ENCODE measurements at regions not wholly inside any gene's neighbourhood (a gene's known extent, or its start where the extent isn't known, plus 50 kb on each side); places are given as distances from the start of the nearest gene placed in this dataset.
A peak's percentile ranks its signal among the peaks of the same experiment; 100 is the strongest.

- TF ChIP-seq SPI1 (IDR thresholded peaks at IDR 0.05; ENCODE audit: borderline replicate concordance, low read depth) = no peak
- TF ChIP-seq REST (IDR thresholded peaks at IDR 0.05; ENCODE audit: insufficient replicate concordance, low read depth) = no peak
- TF ChIP-seq POLR2AphosphoS5 (IDR thresholded peaks at IDR 0.05; ENCODE audit: low read depth) = no peak
- TF ChIP-seq CTCF (IDR thresholded peaks at IDR 0.05; ENCODE audit: insufficient read depth, low read length) = no peak
- TF ChIP-seq GABPA (IDR thresholded peaks at IDR 0.05; ENCODE audit: low read depth) = no peak
- Histone ChIP-seq H3K4me3 (replicated peaks; ENCODE audit: insufficient read depth, low read length) (no peak overlapping the region), H3K27me3 (ENCODE audit: insufficient read depth, poor library complexity, severe bottlenecking) (no peaks in the 10 kb centered on the region), H3K27ac (replicated peaks) (no peak overlapping the region)
- peak in 1 of 2 experiments; percentile 5 for DNase-seq (ENCODE audit: low read depth in 1 of 2, low spot score in 1 of 2)
Measured at GRCh38 chr3:153103406-153103945, 58.5 kb upstream of the RAP2B start.

DNA sequence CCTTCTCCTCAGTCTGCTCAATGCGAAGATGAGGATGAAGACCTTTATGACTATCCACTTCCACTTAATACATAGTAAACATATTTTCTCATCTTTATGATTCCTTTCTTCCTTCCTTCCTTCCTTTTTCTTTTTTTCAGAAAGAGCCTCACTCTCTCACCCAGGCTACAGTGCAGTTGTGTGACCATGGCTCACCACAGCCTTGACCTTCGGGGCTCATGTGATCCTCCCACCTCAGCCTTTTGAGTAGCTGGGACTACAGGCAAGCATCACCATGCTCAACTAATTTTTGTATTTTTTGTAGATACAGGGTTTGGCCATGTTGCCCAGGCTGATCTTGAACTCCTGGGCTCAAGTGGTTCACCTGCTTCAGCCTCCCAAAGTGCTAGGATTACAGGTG is 52.0 kb upstream of the RAP2B start:
- H3K27me3 ChIP-seq (ENCODE audit: insufficient read depth, poor library complexity, severe bottlenecking) = no peaks in the 10 kb centered on the region
- H3K4me3 ChIP-seq (replicated peaks; ENCODE audit: insufficient read depth, low read length) = no peak overlapping the region
- DNase-seq (ENCODE audit: low read depth in 1 of 2, low spot score in 1 of 2) = no peak
- no peak overlapping the region for H3K27ac ChIP-seq (replicated peaks)
- no peak for TF ChIP-seq CTCF (IDR thresholded peaks at IDR 0.05; ENCODE audit: insufficient read depth, low read length)
- TF ChIP-seq REST (IDR thresholded peaks at IDR 0.05; ENCODE audit: insufficient replicate concordance, low read depth) = no peak
- no peak for TF ChIP-seq POLR2AphosphoS5 (IDR thresholded peaks at IDR 0.05; ENCODE audit: low read depth)
- TF ChIP-seq GABPA (IDR thresholded peaks at IDR 0.05; ENCODE audit: low read depth) = no peak

DNA sequence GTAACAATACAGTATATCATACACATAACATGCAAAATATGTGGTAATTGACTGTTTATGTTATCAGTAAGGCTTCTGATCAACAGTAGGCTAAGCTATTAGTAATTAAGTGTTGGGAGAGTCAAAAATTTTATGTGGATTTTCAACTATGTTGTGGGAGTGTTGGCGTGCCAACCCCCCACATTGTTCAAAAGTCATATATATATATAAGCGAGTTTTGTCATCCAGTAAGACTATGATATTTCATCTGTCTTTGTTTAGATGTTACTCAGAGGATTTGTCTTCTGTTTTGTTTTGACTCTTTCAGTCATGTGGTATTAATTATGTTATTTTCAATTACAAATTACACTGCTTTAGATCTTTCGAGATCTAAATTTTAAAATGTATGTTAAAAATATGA is 51.0 kb upstream of the RAP2B start:
- Histone ChIP-seq H3K4me3 (replicated peaks; ENCODE audit: insufficient read depth, low read length) (no peak overlapping the region), H3K27ac (replicated peaks) (no peak overlapping the region), H3K27me3 (ENCODE audit: insufficient read depth, poor library complexity, severe bottlenecking) (no peaks in the 10 kb centered on the region)
- no peak for DNase-seq (ENCODE audit: low read depth in 1 of 2, low spot score in 1 of 2)
- TF ChIP-seq REST (IDR thresholded peaks at IDR 0.05; ENCODE audit: insufficient replicate concordance, low read depth) (no peak), SPI1 (IDR thresholded peaks at IDR 0.05; ENCODE audit: borderline replicate concordance, low read depth) (no peak), POLR2AphosphoS5 (IDR thresholded peaks at IDR 0.05; ENCODE audit: low read depth) (no peak), CTCF (IDR thresholded peaks at IDR 0.05; ENCODE audit: insufficient read depth, low read length) (no peak), GABPA (IDR thresholded peaks at IDR 0.05; ENCODE audit: low read depth) (no peak)
